ENCODE measurements at regions not wholly inside any gene's neighbourhood (a gene's known extent, or its start where the extent isn't known, plus 50 kb on each side); places are given as distances from the start of the nearest gene placed in this dataset.

GRCh38 chr13:50577806-50578205, 265.7 kb downstream of the DLEU7 start:
- TF ChIP-seq CTCF (tag by site-specific recombination; IDR thresholded peaks at IDR 0.05) (no peak), ZNF174 (tag by site-specific recombination; IDR thresholded peaks at IDR 0.05) (no peak), PBX3 (CRISPR knock-in tag; IDR thresholded peaks at IDR 0.05) (no peak)

All from HEK293 (cell line).